Coronary artery (tissue), 2 donors: ENCODE measurements at regions not wholly inside any gene's neighbourhood (a gene's known extent, or its start where the extent isn't known, plus 50 kb on each side); places are given as distances from the start of the nearest gene placed in this dataset.
A peak's percentile ranks its signal among the peaks of the same experiment; 100 is the strongest.

Experiments
- DNase-seq: peaks from one replicate; pipeline ENCODE4 v3.0.0-alpha.2; 2017; ENCODE audit warnings: low spot score
- H3K27ac ChIP-seq, 2 donors: fragments of 200-600 bp; sonication (generic); one replicate each; pipeline ENCODE4 v1.5.1; 2016 to 2019
- H3K4me3 ChIP-seq: fragments of 200-600 bp; sonication (generic); 2 replicates; pipeline ENCODE4 v1.5.1; 2016; ENCODE audit warnings: mild to moderate bottlenecking, moderate library complexity
- CTCF ChIP-seq: fragments of 200-600 bp; sonication (generic); IDR thresholded peaks from one replicate; pipeline ENCODE4 v1.5.1; 2019; ENCODE audit warnings: antibody characterized with exemption

- DNase-seq = no peak
- H3K4me3 ChIP-seq = no peak overlapping the region
- H3K27ac ChIP-seq = no peak overlapping the region
- no peak for TF ChIP-seq CTCF
Observed at GRCh38 chr1:56309065-56309464, 270.3 kb downstream of the PLPP3 start.

- Histone ChIP-seq H3K4me3 (no peak overlapping the region), H3K27ac (peak overlapping the region in 1 of 2 donors; percentile 6)
- no peak for TF ChIP-seq CTCF
- no peak for DNase-seq
Observed at GRCh38 chr1:56304975-56305374, 274.4 kb downstream of the PLPP3 start.

- no peak overlapping the region for H3K27ac ChIP-seq
- no peak overlapping the region for H3K4me3 ChIP-seq
- no peak for TF ChIP-seq CTCF
- no peak for DNase-seq
Observed at GRCh38 chr1:56303805-56304204, 275.6 kb downstream of the PLPP3 start.

- Histone ChIP-seq H3K4me3 (no peak overlapping the region), H3K27ac (no peak overlapping the region)
- DNase-seq = no peak
- TF ChIP-seq CTCF = no peak
Observed at GRCh38 chr1:56302878-56303277, 276.5 kb downstream of the PLPP3 start.

GRCh38 chr1:56301791-56302190 lies 277.6 kb downstream of the PLPP3 start:
- DNase-seq = no peak
- Histone ChIP-seq H3K27ac (no peak overlapping the region), H3K4me3 (no peak overlapping the region)
- no peak for TF ChIP-seq CTCF

GRCh38 chr1:56300836-56301235 lies 278.5 kb downstream of the PLPP3 start:
- DNase-seq = no peak
- Histone ChIP-seq H3K27ac (no peak overlapping the region), H3K4me3 (no peak overlapping the region)
- TF ChIP-seq CTCF = no peak

GRCh38 chr1:56298866-56299265 lies 280.5 kb downstream of the PLPP3 start:
- Histone ChIP-seq H3K4me3 (no peak overlapping the region), H3K27ac (no peak overlapping the region)
- DNase-seq = no peak
- TF ChIP-seq CTCF = no peak
